OCI-LY7 (cell line): ENCODE measurements at regions not wholly inside any gene's neighbourhood (a gene's known extent, or its start where the extent isn't known, plus 50 kb on each side); places are given as distances from the start of the nearest gene placed in this dataset.

ENCODE experiments used
- CTCF ChIP-seq: fragments of 200-600 bp; sonication (generic); conservative IDR thresholded peaks from 2 replicates; pipeline ENCODE4 v1.5.1; 2014; ENCODE audit warnings: mild to moderate bottlenecking, antibody characterized with exemption, low read length, moderate library complexity, mixed read lengths
- EZH2phosphoT487 ChIP-seq: fragments of 200-600 bp; sonication (generic); IDR thresholded peaks from 2 replicates; pipeline ENCODE4 v1.6.1; 2018; ENCODE audit warnings: low read depth, borderline replicate concordance, mild to moderate bottlenecking, mixed run types, antibody characterized with exemption, low read length, moderate library complexity, mixed read lengths

DNA sequence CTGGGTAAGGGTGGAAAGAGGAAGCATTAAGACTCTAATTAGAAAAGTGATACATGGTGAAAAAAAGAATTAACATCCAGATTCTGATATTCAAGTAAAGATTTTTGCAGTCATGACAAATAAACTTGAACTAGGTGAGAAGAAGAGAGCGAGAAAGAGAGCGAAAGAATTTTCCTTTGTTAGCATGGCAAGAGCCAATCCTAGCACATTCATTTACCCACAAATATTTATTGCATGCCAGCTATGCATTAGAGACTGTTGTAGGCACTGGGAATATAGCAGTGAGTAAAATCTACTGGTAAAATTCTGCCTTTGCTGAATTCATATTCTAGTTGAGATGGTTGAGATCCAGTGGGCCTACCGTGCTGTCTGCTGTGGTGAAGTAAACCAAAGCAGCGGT lies 177.9 kb upstream of the DPH6 start:
- TF ChIP-seq CTCF, result no peak
- TF ChIP-seq EZH2phosphoT487, result no peak
